Tongue (tissue), 1 donor: ENCODE measurements at regions not wholly inside any gene's neighbourhood (a gene's known extent, or its start where the extent isn't known, plus 50 kb on each side); places are given as distances from the start of the nearest gene placed in this dataset.

Experiments
- DNase-seq: peaks from one replicate; pipeline ENCODE4 v3.0.0-alpha.2; 2015

- DNase-seq: peak; percentile 86
Observed at GRCh38 chr18:75898651-75899050, 471.1 kb upstream of the SMIM21 start.

DNA sequence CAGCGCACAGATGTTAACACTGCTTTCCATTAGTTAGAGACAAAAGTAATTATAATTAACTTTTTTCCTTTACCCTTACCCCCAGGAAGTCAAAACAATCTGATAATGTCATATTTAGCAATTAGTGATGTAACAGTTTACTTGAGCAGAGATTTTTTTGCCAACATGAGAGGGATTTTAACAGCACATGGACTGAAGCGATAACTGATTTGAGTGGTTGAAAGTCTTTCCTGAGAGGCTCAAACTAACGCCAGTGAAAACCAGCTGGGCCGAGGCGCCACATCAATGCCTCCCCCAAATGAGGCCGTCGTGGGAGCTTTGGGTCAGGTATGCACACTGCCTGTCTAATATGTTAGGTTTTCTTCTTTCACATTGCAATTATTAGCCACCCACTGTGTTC is 469.9 kb upstream of the SMIM21 start:
- no peak for DNase-seq

- peak; percentile 59 for DNase-seq
Observed at GRCh38 chr18:75896865-75897264, 469.4 kb upstream of the SMIM21 start.

GRCh38 chr18:75895135-75895534 is 467.6 kb upstream of the SMIM21 start:
- no peak for DNase-seq

DNA sequence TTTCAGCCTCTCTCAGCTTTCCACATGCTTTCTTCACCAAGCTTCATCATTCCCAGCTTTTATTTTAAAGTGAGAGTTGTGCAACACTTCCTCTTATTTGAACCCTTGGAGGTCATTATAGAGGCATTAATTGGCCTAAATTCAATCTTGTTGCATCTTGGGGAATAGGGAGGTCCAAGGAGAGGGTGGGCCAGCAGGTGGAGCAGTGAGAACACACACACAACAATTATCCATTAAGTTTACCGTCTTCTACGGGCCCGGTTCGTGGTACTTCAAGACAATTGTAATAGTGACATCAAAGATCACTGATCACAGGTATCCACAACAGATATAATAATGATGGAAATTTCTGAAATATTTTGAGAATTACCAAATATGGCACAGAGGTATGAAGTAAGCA is 457.2 kb upstream of the SMIM21 start:
- DNase-seq: no peak

DNA sequence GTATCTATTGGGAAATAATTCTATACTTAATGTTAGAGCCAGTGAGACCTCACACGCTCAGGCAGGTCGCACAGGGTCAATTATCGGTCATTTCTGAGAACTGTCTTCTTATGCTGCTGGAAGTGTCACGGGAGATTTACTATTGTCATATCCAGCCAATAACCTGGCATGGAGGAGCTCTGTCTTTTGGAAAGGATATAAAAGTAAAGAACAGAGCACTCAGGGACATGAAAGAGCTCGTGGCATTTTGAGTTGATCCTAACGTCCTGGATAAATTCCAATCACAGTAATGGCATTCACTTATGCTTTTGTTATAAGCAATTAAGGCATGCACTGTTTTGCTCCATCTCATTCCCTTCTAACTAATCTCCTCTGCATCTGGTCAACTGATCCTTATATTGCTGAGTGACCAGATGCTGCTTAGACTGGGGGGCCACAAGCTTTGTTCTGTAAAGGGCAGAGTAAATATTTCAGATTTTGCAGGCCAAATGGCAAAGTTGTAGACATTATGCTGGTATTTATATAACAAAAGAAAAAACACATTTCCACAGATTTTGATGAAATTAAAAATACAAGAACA is 453.5 kb upstream of the SMIM21 start:
- DNase-seq: peak; percentile 39

DNA sequence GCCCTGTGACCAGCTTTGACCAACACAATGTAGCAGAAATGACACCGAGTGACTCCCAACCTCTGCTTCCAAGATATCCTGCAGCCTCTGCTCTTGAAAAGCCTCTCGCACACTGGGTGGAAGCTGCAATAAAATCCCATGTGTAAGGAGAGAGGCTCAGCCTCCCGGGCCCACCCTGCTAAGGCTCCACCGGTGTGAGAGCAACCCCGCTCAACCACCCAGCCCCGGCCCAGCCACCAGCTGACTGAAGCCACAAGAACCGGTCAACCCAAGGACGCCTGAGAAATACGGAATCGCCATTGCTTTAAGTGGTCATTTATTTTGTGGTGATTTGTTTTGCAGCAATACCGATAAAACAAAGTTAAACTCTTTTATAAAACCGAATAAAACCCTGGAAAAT is 452.8 kb upstream of the SMIM21 start:
- no peak for DNase-seq

DNA sequence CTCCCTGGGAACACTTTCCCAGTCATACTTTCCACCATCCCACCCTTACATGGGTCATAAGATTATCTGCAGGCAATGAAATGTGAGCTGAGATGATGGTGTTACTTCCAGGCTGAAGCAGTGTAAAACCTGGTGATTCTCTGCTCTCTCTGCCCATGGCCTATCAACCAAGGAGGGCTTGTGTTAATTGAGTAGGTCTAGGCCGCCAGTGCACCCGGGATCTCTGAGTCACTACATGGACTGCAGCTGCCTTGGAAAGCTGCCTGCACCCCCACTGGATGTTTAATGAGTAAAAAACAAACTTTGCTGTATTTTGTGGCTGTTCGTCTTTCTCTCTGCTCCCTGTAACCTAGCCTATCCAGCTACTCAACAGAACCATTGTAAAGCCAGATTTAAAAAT is 451.7 kb upstream of the SMIM21 start:
- no peak for DNase-seq

DNA sequence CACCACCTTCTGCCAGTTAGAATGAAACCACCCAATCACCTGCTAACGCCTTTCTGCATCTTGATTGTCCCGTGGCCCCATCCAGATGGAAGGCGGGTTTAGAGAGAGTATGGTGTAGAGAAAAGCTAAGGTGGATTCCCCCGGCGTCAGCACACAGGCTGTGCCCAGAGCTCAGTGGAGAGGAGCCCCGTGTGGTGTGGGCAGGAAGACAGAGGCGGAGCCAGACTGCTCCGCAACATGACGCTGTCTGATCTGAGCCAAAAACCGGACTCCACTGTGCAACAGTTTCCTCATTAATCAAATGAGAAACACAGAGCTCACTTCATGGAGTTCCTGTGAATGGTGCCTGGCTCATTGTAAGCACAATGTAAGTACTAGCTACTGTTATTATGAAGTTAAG is 448.1 kb upstream of the SMIM21 start:
- no peak for DNase-seq

- DNase-seq: no peak
Observed at GRCh38 chr18:75874401-75875089, 447.0 kb upstream of the SMIM21 start.

DNA sequence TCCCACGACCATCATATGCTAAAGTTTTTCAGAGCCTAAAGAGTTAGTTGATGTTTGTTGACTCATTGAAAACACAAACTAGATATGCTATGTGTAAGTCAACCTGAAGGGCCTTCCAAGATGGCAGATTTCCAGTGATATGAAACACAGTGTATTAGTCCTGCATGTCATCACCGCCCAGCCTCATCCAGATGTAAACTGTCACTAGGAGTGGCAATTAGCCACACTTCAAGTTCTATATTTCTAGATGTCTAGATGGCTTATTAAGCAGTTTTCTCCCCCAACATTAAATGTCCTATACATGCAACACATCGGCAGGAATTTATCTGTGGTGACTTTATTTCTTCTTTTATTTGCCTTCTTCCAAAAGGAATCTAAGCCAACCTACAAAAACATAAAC is 444.1 kb upstream of the SMIM21 start:
- DNase-seq: peak; percentile 77

DNA sequence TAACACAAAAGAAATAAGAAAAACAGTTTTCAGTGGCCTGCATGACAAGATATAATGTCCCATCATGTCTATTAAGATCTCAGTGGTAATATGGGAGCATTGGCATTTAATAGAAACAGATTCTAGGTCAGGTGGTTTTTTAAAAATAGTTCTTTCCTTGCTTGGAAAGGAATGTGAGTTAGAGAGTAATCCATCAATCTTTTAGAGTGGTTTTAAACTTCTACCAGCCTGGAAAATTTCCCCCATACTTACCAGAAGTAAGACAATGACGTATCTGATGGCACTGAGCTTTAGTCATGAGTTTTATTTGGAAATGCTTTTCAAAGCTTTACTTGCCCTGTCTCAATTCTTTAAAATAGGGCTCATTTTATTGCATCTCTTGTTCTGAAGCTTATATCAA is 441.7 kb upstream of the SMIM21 start:
- no peak for DNase-seq

DNA sequence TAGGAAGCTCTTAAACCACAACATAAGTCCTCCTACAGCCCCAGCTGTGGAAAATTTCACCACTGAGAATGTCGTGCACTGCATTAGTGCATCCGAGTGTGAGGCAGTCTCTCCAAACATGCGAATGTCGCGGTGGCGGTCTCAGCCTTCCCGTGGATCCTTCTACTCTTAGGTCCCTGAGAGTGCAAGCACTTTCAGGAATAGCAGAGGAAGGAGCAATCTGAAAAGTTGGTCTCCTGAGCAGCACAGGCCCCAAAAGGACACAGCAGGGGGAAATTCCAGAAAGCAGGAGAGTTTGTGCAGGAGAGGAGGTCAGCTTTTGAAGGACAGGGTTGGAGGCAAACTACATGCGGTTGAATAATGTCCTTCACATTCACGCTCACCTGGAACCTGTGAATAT is 440.5 kb upstream of the SMIM21 start:
- DNase-seq: no peak

DNA sequence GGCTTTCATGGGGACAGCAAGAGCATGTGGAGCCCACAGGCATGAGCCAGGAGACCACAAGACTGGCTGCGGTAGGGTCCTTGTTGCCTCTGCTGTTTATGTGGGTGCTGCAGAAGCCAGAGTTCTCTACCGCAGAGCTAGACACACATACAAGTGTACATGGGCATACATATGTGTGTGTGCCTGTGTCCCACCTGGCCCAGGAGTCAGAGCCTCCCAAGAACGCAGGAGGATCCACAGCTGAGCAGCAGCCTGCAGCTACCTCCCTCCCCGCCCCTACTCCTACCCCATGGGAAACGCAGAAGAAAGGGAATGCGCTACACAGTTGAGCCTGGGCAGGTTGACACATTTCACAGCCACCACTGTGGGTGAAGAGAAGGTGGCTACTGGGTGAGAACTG is 438.1 kb upstream of the SMIM21 start:
- DNase-seq: no peak

- no peak for DNase-seq
Observed at GRCh38 chr18:75864816-75865215, 437.3 kb upstream of the SMIM21 start.

DNA sequence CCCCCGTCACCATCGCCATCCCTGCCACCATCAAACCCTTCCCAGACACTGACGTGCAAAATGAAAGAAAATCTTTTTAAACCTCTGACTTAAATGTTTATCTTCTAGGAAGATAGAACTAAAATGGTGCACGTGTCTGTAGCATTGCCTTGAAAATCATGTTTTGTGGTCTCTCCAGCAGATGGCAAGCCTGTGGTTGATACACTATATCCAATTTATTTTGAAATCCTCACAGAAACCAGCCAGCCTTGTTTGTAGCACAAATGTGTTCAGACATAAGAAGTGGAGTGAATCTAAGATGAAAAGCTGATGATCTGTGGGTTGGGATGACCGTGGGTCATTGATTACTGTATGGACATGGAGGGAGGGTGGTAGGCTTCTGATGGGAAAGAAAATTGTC is 436.2 kb upstream of the SMIM21 start:
- DNase-seq: no peak

DNA sequence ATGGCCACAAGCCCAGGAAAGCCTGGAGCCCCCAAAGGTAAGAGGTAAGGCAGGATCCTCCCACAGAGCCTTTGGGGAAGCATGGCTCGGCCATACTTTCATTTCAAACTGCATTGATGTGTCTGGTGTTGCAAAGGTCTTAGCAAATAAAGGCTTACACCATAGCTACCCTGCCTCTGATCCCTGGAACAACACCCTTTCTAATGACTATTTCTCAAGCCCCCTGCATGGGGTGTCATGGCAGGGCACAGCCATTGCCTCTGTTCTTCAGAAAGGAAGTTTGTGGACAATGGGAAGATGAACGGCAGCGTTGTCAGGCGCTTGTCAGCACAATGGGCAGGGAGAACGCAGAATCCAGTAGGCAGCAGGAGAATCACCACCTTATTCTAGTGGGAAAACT is 435.0 kb upstream of the SMIM21 start:
- DNase-seq: no peak

DNA sequence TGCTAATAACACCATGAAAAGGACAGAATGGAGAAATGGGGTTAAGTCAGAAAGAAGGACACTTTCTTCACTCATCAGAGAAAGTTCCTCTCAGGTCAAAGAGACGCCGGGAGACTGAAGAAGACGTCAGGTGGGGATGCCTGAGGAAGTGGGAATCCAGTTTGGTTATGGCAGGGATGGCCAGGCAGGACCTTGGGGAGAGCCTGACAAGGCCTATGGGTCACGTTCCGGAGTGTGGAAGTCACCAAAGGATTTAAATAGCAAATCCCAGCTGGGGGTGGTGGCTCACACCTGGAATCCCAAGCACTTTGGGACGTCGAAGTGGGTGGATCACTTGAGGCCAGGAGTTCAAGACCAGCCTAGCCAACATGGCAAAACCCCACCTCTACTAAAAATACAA is 432.7 kb upstream of the SMIM21 start:
- DNase-seq: no peak

GRCh38 chr18:75859533-75859932 is 432.0 kb upstream of the SMIM21 start:
- DNase-seq: no peak

- DNase-seq: no peak
Observed at GRCh38 chr18:75858754-75859153, 431.3 kb upstream of the SMIM21 start.

- no peak for DNase-seq
Observed at GRCh38 chr18:75857558-75857957, 430.1 kb upstream of the SMIM21 start.

GRCh38 chr18:75854808-75855207 is 427.3 kb upstream of the SMIM21 start:
- DNase-seq: no peak

DNA sequence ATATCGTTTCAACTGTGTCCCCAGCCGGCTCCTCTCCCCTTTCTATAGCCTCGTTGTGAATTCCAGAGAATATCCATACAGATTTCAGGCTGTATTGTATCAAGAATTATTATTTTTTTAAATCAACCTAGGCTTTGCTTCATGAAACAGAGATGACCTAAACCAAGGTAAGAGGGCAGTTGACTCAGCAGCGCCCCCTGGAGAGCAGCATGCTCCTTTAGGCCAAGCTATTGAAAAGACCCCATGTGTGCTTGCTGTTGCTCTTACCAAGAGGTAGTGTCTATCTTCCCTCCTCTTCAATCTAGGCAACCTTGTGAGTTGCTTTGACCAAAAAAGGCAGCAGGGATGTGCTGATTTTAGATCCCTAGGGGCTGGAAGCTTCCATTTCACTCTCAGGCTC is 426.7 kb upstream of the SMIM21 start:
- DNase-seq: no peak

DNA sequence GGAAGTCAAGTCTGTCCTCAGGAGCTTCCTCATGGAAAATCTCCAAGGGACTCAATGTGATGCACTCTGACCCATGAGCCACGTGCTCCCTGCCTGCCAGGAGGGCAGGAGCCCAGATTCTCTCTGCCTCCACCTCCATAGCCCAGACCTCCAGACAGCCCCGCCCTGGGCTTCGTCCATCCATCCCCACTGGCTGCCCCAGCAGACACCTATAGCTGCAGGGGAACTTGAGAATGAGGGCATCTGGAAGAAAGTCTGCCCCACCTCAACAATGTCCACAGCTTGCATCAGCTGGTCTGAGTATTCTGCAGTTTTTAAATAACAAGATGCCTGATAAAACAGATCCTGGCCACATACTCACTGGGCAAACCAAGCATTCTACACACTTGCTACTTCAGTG is 418.8 kb upstream of the SMIM21 start:
- DNase-seq: no peak

GRCh38 chr18:75845413-75845812 is 417.9 kb upstream of the SMIM21 start:
- no peak for DNase-seq
